Heart left ventricle (tissue), 16 donors: ENCODE measurements at regions not wholly inside any gene's neighbourhood (a gene's known extent, or its start where the extent isn't known, plus 50 kb on each side); places are given as distances from the start of the nearest gene placed in this dataset.

Source experiments
- ATAC-seq, 4 donors: fragments of 200-7000 bp; cut with Tn5 transposase; one replicate each; pipeline ENCODE4 v1.9.1; 2020 to 2022; ENCODE audit warnings: moderate library complexity in 4 of 4, mild to moderate bottlenecking in 3 of 4, moderate number of reproducible peaks in 1 of 4
- DNase-seq, 5 donors: peaks; one replicate each; pipeline ENCODE4 v3.0.0-alpha.2; 2020
- H3K27ac ChIP-seq, 12 donors: fragments of 200-600 bp; sonication (generic) in 4 of 12; one replicate each; pipeline versions ENCODE4 v1.5.0 to v1.8.0; 2016 to 2022; ENCODE audit warnings: mild to moderate bottlenecking in 2 of 12
- H3K27me3 ChIP-seq, 9 donors: fragments of 200-600 bp; sonication (generic) in 2 of 9; one replicate each; pipeline versions ENCODE4 v1.5.1 to v1.8.0; 2016 to 2022; ENCODE audit warnings: mild to moderate bottlenecking in 3 of 9
- H3K36me3 ChIP-seq, 9 donors: fragments of 200-600 bp; sonication (generic) in 2 of 9; one replicate each; pipeline versions ENCODE4 v1.5.0 to v1.8.0; 2018 to 2022; ENCODE audit warnings: mild to moderate bottlenecking in 2 of 9
- H3K4me1 ChIP-seq, 12 donors: fragments of 200-600 bp; sonication (generic) in 4 of 12; one replicate each; pipeline versions ENCODE4 v1.5.0 to v1.8.0; 2016 to 2022; ENCODE audit warnings: mild to moderate bottlenecking in 3 of 12
- H3K4me3 ChIP-seq, 12 donors: fragments of 200-600 bp; sonication (generic) in 4 of 12; one replicate each; pipeline versions ENCODE4 v1.5.0 to v1.8.0; 2017 to 2022; ENCODE audit warnings: mild to moderate bottlenecking in 9 of 12, moderate library complexity in 4 of 12
- H3K9me3 ChIP-seq, 12 donors: fragments of 200-600 bp; sonication (generic) in 4 of 12; one replicate each; pipeline versions ENCODE4 v1.5.0 to v1.8.0; 2016 to 2022; ENCODE audit warnings: mild to moderate bottlenecking in 1 of 12
- CTCF ChIP-seq, 12 donors: fragments of 200-600 bp; sonication (generic) in 4 of 12; IDR thresholded peaks; one replicate each; pipeline versions ENCODE4 v1.5.0 to v1.8.0; 2018 to 2022; ENCODE audit warnings: antibody characterized with exemption in 12 of 12, mild to moderate bottlenecking in 5 of 12
- POLR2A ChIP-seq, 2 donors: fragments of 450-650 bp; IDR thresholded peaks; one replicate each; pipeline ENCODE4 v1.6.1; 2017; ENCODE audit warnings: antibody characterized with exemption in 2 of 2, mild to moderate bottlenecking in 2 of 2, moderate library complexity in 2 of 2
- WGBS, 4 donors: extraction: QIAGEN DNeasy Blood & Tissue Kit in 2 of 4; methylation state at CpG; one replicate each; pipeline versions ENCODE4 v1.1.5 to v1.1.7; 2013 to 2018; 5-methylcytosine and 5-hydroxymethylcytosine counted together
- intact Hi-C, 10 donors: fragments of 100-400 bp; cut with DNase I; formaldehyde crosslinking; loops; one replicate each; pipeline versions ENCODE4 v1.11.1 to v1.14.2; 2022
- donor health status: ischemic (EF 13 %, LVEDD 7.1; RV severe dilation, severe dysfunction).
- donor health status: healthy with polysubstance abuse.
- donor health status: DM: no; HTN: yes; CAD: no.
- donor health status: DM: no; HTN: no; CAD: no.
- donor health status: ischemic (EF 25% LVEDD 6.9; RV normal size, moderate dysfunction).
- donor health status: ischemic (EF 25% LVEDD 5.7; RV mildly dilated, moderate dysfunction).
- donor health status: healthy.
- donor health status: DM: yes; HTN: yes; CAD: no.
- donor health status: ischemic (EF 35%, LVEDD 5.7; RV mildly dilated, moderate dysfunction).
- donor health status: nonischemic (EF 11% LVEDD 7.7; RV severe dilation, severe dysfunction).
- donor health status: DM: yes; HTN: yes; CAD: no.
- donor health status: PGD.
- donor health status: ischemic (EF 29% LVEDD 5.4; RV normal size, mild dysfunction).
- donor health status: nonischemic (EF 23%, LVEDD 6.1; RV moderate dilation, normal function).

GRCh38 chr12:42801271-42801670 is 211.7 kb upstream of the PRICKLE1 start:
- H3K27me3 ChIP-seq: no peaks in the 10 kb centered on the region
- H3K36me3 ChIP-seq: no peaks in the 10 kb centered on the region
- H3K27ac ChIP-seq: no peak overlapping the region
- no peak for ATAC-seq
- TF ChIP-seq CTCF (IDR thresholded peaks at IDR 0.05) (no peak), POLR2A (IDR thresholded peaks at IDR 0.05) (no peak)
- H3K9me3 ChIP-seq: no peaks in the 10 kb centered on the region
- DNase-seq: no peak
- intact Hi-C loops: no loop called here
- no peak overlapping the region for H3K4me3 ChIP-seq
- H3K4me1 ChIP-seq: no peaks in the 10 kb centered on the region
- WGBS, 4 donors: 94 to 97% (median 96%) methylated on average over 2 of the region's 2 CpGs

GRCh38 chr12:42799966-42800365 is 210.4 kb upstream of the PRICKLE1 start:
- no peak for DNase-seq
- Histone ChIP-seq H3K4me3 (no peak overlapping the region), H3K36me3 (no peaks in the 10 kb centered on the region), H3K4me1 (no peaks in the 10 kb centered on the region), H3K27ac (no peak overlapping the region), H3K27me3 (no peaks in the 10 kb centered on the region), H3K9me3 (no peaks in the 10 kb centered on the region)
- intact Hi-C loops: loop anchor here in 1 of 10 donors (10.0 kb wide), 1 partner anchor 205 kb away; no protein-coding TSS in a partner anchor
- WGBS, 4 donors: 93 to 98% (median 95%) methylated on average over 1 of the region's 1 CpG
- no peak for TF ChIP-seq CTCF (IDR thresholded peaks at IDR 0.05)
- no peak for TF ChIP-seq POLR2A (IDR thresholded peaks at IDR 0.05)
- ATAC-seq: no peak

GRCh38 chr12:42798811-42799438 is 209.4 kb upstream of the PRICKLE1 start:
- no peak for DNase-seq
- WGBS, 4 donors: 89 to 96% (median 91%) methylated on average over 2 of the region's 2 CpGs
- TF ChIP-seq POLR2A (IDR thresholded peaks at IDR 0.05) (no peak), CTCF (IDR thresholded peaks at IDR 0.05) (no peak)
- no peak for ATAC-seq
- Histone ChIP-seq H3K36me3 (no peaks in the 10 kb centered on the region), H3K27ac (no peak overlapping the region), H3K4me3 (no peak overlapping the region), H3K4me1 (no peaks in the 10 kb centered on the region), H3K9me3 (no peaks in the 10 kb centered on the region), H3K27me3 (no peaks in the 10 kb centered on the region)
- intact Hi-C loops: loop anchor here in 1 of 10 donors (10.0 kb wide), 1 partner anchor 204 kb away; no protein-coding TSS in a partner anchor

GRCh38 chr12:42794806-42795205 is 205.3 kb upstream of the PRICKLE1 start:
- H3K9me3 ChIP-seq: no peaks in the 10 kb centered on the region
- no peak for ATAC-seq
- peaks cover 0 to 14% (median 2%) of the 10 kb centered on the region in 12 donors for H3K4me1 ChIP-seq
- WGBS, 4 donors: 79 to 84% (median 83%) methylated on average over 2 of the region's 2 CpGs
- no peaks in the 10 kb centered on the region for H3K36me3 ChIP-seq
- H3K27ac ChIP-seq: no peak overlapping the region
- TF ChIP-seq CTCF (IDR thresholded peaks at IDR 0.05) (no peak), POLR2A (IDR thresholded peaks at IDR 0.05) (no peak)
- H3K27me3 ChIP-seq: no peaks in the 10 kb centered on the region
- no peak for DNase-seq
- H3K4me3 ChIP-seq: no peak overlapping the region
- intact Hi-C loops: loop anchor here in 1 of 10 donors (10.0 kb wide), 1 partner anchor 200 kb away; no protein-coding TSS in a partner anchor
